ENCODE measurements at regions not wholly inside any gene's neighbourhood (a gene's known extent, or its start where the extent isn't known, plus 50 kb on each side); places are given as distances from the start of the nearest gene placed in this dataset.

DNA sequence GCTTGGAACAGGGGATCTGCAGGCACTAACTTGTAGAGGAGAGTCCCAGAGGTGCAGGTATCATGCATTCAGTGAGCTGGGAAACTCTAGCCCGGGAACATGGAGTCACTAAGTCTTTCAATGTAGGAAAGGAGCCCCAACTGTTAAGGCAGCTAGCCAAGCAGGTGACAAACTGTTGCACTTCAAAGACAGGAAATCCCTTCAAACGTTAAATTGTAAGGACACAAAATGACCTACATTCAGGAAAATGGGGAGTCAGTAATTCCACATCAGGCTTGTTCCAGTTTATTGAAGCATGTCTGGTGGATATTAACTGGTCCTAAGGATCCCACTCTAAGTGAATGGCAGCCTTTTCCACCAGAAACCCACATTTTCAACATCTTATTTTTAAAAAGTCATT, 364.5 kb downstream of the MTX2 start:
- H3K9me3 ChIP-seq, result no peaks in the 10 kb centered on the region
- H3K4me1 ChIP-seq, result peaks cover 11% of the 10 kb centered on the region; the same call in 2 of the 3 replicates
- DNase-seq (ENCODE audit: low read depth in 1 of 2, low spot score in 1 of 2), result no peak
- no peak overlapping the region for H3K4me2 ChIP-seq
- TF ChIP-seq FOXS1 (CRISPR knock-in tag; IDR thresholded peaks at IDR 0.05) (no peak), RCOR1 (IDR thresholded peaks at IDR 0.05; ENCODE audit: low read depth, low read length) (no peak), HOXB13 (CRISPR knock-in tag; IDR thresholded peaks at IDR 0.05; ENCODE audit: low read depth) (no peak), TP53 (CRISPR knock-in tag; IDR thresholded peaks at IDR 0.05) (no peak), BHLHE40 (IDR thresholded peaks at IDR 0.05; ENCODE audit: low read depth, low read length) (no peak), EHMT2 (IDR thresholded peaks at IDR 0.05; ENCODE audit: low read depth) (no peak), ZSCAN20 (CRISPR knock-in tag; IDR thresholded peaks at IDR 0.05) (no peak), GATA3 (IDR thresholded peaks at IDR 0.05; ENCODE audit: borderline replicate concordance) (no peak), RFX5 (IDR thresholded peaks at IDR 0.05) (no peak), ZNF302 (CRISPR knock-in tag; IDR thresholded peaks at IDR 0.05) (no peak), CBX8 (IDR thresholded peaks at IDR 0.05) (no peak), POLR2A (IDR thresholded peaks at IDR 0.05; ENCODE audit: low read length) (no peak)
- TF ChIP-seq, protein P1, sequence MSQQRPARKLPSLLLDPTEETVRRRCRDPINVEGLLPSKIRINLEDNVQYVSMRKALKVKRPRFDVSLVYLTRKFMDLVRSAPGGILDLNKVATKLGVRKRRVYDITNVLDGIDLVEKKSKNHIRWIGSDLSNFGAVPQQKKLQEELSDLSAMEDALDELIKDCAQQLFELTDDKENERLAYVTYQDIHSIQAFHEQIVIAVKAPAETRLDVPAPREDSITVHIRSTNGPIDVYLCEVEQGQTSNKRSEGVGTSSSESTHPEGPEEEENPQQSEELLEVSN (IDR thresholded peaks at IDR 0.05; ENCODE audit: borderline replicate concordance, low read depth), result no peak
- TF ChIP-seq, protein P2, sequence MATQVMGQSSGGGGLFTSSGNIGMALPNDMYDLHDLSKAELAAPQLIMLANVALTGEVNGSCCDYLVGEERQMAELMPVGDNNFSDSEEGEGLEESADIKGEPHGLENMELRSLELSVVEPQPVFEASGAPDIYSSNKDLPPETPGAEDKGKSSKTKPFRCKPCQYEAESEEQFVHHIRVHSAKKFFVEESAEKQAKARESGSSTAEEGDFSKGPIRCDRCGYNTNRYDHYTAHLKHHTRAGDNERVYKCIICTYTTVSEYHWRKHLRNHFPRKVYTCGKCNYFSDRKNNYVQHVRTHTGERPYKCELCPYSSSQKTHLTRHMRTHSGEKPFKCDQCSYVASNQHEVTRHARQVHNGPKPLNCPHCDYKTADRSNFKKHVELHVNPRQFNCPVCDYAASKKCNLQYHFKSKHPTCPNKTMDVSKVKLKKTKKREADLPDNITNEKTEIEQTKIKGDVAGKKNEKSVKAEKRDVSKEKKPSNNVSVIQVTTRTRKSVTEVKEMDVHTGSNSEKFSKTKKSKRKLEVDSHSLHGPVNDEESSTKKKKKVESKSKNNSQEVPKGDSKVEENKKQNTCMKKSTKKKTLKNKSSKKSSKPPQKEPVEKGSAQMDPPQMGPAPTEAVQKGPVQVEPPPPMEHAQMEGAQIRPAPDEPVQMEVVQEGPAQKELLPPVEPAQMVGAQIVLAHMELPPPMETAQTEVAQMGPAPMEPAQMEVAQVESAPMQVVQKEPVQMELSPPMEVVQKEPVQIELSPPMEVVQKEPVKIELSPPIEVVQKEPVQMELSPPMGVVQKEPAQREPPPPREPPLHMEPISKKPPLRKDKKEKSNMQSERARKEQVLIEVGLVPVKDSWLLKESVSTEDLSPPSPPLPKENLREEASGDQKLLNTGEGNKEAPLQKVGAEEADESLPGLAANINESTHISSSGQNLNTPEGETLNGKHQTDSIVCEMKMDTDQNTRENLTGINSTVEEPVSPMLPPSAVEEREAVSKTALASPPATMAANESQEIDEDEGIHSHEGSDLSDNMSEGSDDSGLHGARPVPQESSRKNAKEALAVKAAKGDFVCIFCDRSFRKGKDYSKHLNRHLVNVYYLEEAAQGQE (IDR thresholded peaks at IDR 0.05), result no peak
- TF ChIP-seq, protein P3, sequence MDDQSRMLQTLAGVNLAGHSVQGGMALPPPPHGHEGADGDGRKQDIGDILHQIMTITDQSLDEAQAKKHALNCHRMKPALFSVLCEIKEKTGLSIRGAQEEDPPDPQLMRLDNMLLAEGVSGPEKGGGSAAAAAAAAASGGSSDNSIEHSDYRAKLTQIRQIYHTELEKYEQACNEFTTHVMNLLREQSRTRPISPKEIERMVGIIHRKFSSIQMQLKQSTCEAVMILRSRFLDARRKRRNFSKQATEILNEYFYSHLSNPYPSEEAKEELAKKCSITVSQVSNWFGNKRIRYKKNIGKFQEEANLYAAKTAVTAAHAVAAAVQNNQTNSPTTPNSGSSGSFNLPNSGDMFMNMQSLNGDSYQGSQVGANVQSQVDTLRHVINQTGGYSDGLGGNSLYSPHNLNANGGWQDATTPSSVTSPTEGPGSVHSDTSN (IDR thresholded peaks at IDR 0.05), result no peak
- TF ChIP-seq, protein P4, sequence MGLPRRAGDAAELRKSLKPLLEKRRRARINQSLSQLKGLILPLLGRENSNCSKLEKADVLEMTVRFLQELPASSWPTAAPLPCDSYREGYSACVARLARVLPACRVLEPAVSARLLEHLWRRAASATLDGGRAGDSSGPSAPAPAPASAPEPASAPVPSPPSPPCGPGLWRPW (IDR thresholded peaks at IDR 0.05), result no peak
- 90% methylated on average over 2 of the region's 2 CpGs for WGBS (ENCODE audit: missing lambda C conversion rate)
- CTCF ChIA-PET, result interaction anchor here (0.8 to 15.9 kb wide), 4 partner anchors 18 to 495 kb away, joined by 3 to 216 read pairs (median 6); no protein-coding TSS in a partner anchor
- FAIRE-seq, result no peak
- POLR2A ChIA-PET, result no interaction called here
- H3K4me3 ChIP-seq, result no peak overlapping the region
- ATAC-seq, result no peak
- H3K27ac ChIP-seq, result no peak overlapping the region

DNA sequence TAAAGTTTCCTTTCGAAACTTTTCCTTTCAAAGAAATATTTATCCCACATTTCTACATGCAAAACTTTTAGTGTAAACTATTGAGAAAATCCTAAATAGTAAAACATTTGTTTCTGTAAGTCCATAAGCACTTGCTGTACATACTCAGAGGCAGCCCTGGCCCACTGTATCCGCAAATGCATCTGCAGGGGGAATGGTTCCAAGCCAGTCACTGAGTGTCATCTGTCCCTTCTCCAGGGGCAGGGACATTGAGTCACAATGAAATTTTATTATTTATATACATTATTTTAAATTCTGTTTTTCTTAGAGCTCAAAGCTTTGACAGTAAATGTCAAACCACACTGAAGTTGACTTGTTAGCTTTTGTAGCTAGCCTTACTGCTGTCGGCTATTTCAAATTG, 367.2 kb downstream of the MTX2 start:
- ATAC-seq (no peak), FAIRE-seq (no peak), DNase-seq (ENCODE audit: low read depth in 1 of 2, low spot score in 1 of 2) (no peak)
- peak overlapping the region; percentile 66; the same call in 1 of the 3 replicates for H3K4me3 ChIP-seq
- H3K4me2 ChIP-seq, result peak overlapping the region; percentile 87
- CTCF ChIA-PET, result interaction anchor here (1.1 to 15.9 kb wide), 13 partner anchors 7 to 526 kb away, joined by 3 to 216 read pairs (median 13); partner anchors contain the start of gene HOXD8
- 92% methylated on average over 3 of the region's 3 CpGs for WGBS (ENCODE audit: missing lambda C conversion rate)
- no peaks in the 10 kb centered on the region for H3K9me3 ChIP-seq
- POLR2A ChIA-PET, result interaction anchor here (0.7 to 2.6 kb wide), 3 partner anchors 53 to 530 kb away, joined by 5 to 12 read pairs (median 9); no protein-coding TSS in a partner anchor
- no peak overlapping the region for H3K27ac ChIP-seq
- peaks cover 11% of the 10 kb centered on the region; the same call in 2 of the 3 replicates for H3K4me1 ChIP-seq
- TF ChIP-seq NPAS2 (CRISPR knock-in tag; IDR thresholded peaks at IDR 0.05; ENCODE audit: borderline replicate concordance), result no peak
- no peak for TF ChIP-seq CHD4 (IDR thresholded peaks at IDR 0.05; ENCODE audit: borderline replicate concordance)
- TF ChIP-seq HEYL (CRISPR knock-in tag; IDR thresholded peaks at IDR 0.05), result no peak
- no peak for TF ChIP-seq PHF8 (IDR thresholded peaks at IDR 0.05; ENCODE audit: borderline replicate concordance, low read depth)
- TF ChIP-seq, protein P5, sequence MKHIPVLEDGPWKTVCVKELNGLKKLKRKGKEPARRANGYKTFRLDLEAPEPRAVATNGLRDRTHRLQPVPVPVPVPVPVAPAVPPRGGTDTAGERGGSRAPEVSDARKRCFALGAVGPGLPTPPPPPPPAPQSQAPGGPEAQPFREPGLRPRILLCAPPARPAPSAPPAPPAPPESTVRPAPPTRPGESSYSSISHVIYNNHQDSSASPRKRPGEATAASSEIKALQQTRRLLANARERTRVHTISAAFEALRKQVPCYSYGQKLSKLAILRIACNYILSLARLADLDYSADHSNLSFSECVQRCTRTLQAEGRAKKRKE (CRISPR knock-in tag; IDR thresholded peaks at IDR 0.05; ENCODE audit: low read depth), result no peak
- no peak for TF ChIP-seq TFCP2L1 (CRISPR knock-in tag; IDR thresholded peaks at IDR 0.05)
- no peak for TF ChIP-seq KDM5A (IDR thresholded peaks at IDR 0.05)
- TF ChIP-seq CEBPB (IDR thresholded peaks at IDR 0.05), result no peak
- no peak for TF ChIP-seq BHLHE40 (IDR thresholded peaks at IDR 0.05; ENCODE audit: low read depth, low read length)
- no peak for TF ChIP-seq NFE2L2 (conservative IDR thresholded peaks at IDR 0.05; ENCODE audit: low read length)
- no peak for TF ChIP-seq KDM1A (IDR thresholded peaks at IDR 0.05; ENCODE audit: low read depth)
- TF ChIP-seq, protein P6, sequence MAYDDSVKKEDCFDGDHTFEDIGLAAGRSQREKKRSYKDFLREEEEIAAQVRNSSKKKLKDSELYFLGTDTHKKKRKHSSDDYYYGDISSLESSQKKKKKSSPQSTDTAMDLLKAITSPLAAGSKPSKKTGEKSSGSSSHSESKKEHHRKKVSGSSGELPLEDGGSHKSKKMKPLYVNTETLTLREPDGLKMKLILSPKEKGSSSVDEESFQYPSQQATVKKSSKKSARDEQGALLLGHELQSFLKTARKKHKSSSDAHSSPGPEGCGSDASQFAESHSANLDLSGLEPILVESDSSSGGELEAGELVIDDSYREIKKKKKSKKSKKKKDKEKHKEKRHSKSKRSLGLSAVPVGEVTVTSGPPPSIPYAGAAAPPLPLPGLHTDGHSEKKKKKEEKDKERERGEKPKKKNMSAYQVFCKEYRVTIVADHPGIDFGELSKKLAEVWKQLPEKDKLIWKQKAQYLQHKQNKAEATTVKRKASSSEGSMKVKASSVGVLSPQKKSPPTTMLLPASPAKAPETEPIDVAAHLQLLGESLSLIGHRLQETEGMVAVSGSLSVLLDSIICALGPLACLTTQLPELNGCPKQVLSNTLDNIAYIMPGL (CRISPR knock-in tag; IDR thresholded peaks at IDR 0.05; ENCODE audit: borderline replicate concordance), result no peak
- no peak for TF ChIP-seq CHD2 (IDR thresholded peaks at IDR 0.05; ENCODE audit: low read length, partially characterized antibody)
- no peak for TF ChIP-seq ZFP36 (IDR thresholded peaks at IDR 0.05; ENCODE audit: borderline replicate concordance, partially characterized antibody)

Data from A549 (cell line).